ENCODE measurements at regions not wholly inside any gene's neighbourhood (a gene's known extent, or its start where the extent isn't known, plus 50 kb on each side); places are given as distances from the start of the nearest gene placed in this dataset.

GRCh38 chr14:26995301-26995700 lies 397.5 kb upstream of the NOVA1 start:
- Histone ChIP-seq H3K4me2 (ENCODE audit: low read length) (no peak overlapping the region), H3F3A (ENCODE audit: control insufficient read depth, insufficient read depth) (no peaks in the 10 kb centered on the region), H3K27me3 (ENCODE audit: control insufficient read depth, low read length) (no peaks in the 10 kb centered on the region), H3K4me3 (ENCODE audit: low read length) (no peak overlapping the region), H3K36me3 (ENCODE audit: control insufficient read depth, low read length) (no peaks in the 10 kb centered on the region), H3K79me2 (ENCODE audit: control insufficient read depth, low read length) (no peaks in the 10 kb centered on the region), H3K9me2 (replicated peaks; ENCODE audit: control insufficient read depth, low read length) (no peaks in the 10 kb centered on the region), H4K20me1 (ENCODE audit: control insufficient read depth, insufficient read depth, low read depth, low read length) (no peaks in the 10 kb centered on the region), H3K9me3 (ENCODE audit: control insufficient read depth, insufficient read depth, low read length) (peaks cover 5% of the 10 kb centered on the region; the same call in 1 of the 2 replicates), H3K4me1 (ENCODE audit: control insufficient read depth, low read length) (no peaks in the 10 kb centered on the region), H3K27ac (ENCODE audit: low read depth, low read length) (no peak overlapping the region)
- no peak for TF ChIP-seq EZH2phosphoT487 (IDR thresholded peaks at IDR 0.05; ENCODE audit: borderline replicate concordance, low read length)

GRCh38 chr14:26996246-26996645 lies 398.4 kb upstream of the NOVA1 start:
- Histone ChIP-seq H3K4me3 (ENCODE audit: low read length) (no peak overlapping the region), H3K4me2 (ENCODE audit: low read length) (no peak overlapping the region)

DNA sequence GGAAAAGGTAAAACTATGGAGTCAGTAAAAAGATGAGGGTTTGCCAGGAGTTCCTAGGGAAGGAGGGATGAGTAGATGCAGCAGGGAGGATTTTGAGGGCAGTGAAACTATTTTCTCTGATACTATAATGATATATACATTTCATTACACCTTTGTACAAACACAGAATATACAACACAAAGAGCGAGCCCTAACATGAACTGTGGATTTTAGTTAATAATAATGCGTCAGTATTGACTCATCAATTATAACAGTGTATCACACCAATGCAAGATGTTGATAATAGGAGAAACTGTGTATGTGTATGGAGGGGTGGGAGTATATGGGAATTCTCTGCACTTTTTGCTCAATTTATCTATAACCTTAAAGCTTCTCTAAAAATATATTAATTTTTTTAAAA lies 404.3 kb upstream of the NOVA1 start:
- Histone ChIP-seq H3K4me3 (ENCODE audit: low read length) (no peak overlapping the region), H3K36me3 (ENCODE audit: control insufficient read depth, low read length) (no peaks in the 10 kb centered on the region), H3K9me3 (ENCODE audit: control insufficient read depth, insufficient read depth, low read length) (no peaks in the 10 kb centered on the region), H3K27me3 (ENCODE audit: control insufficient read depth, low read length) (no peaks in the 10 kb centered on the region), H3K4me2 (ENCODE audit: low read length) (no peak overlapping the region), H3F3A (ENCODE audit: control insufficient read depth, insufficient read depth) (no peaks in the 10 kb centered on the region), H3K9me2 (replicated peaks; ENCODE audit: control insufficient read depth, low read length) (no peaks in the 10 kb centered on the region), H3K4me1 (ENCODE audit: control insufficient read depth, low read length) (no peaks in the 10 kb centered on the region), H3K27ac (ENCODE audit: low read depth, low read length) (no peak overlapping the region), H3K79me2 (ENCODE audit: control insufficient read depth, low read length) (no peaks in the 10 kb centered on the region), H4K20me1 (ENCODE audit: control insufficient read depth, insufficient read depth, low read depth, low read length) (no peaks in the 10 kb centered on the region)
- TF ChIP-seq, protein P1, sequence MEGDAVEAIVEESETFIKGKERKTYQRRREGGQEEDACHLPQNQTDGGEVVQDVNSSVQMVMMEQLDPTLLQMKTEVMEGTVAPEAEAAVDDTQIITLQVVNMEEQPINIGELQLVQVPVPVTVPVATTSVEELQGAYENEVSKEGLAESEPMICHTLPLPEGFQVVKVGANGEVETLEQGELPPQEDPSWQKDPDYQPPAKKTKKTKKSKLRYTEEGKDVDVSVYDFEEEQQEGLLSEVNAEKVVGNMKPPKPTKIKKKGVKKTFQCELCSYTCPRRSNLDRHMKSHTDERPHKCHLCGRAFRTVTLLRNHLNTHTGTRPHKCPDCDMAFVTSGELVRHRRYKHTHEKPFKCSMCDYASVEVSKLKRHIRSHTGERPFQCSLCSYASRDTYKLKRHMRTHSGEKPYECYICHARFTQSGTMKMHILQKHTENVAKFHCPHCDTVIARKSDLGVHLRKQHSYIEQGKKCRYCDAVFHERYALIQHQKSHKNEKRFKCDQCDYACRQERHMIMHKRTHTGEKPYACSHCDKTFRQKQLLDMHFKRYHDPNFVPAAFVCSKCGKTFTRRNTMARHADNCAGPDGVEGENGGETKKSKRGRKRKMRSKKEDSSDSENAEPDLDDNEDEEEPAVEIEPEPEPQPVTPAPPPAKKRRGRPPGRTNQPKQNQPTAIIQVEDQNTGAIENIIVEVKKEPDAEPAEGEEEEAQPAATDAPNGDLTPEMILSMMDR (IDR thresholded peaks at IDR 0.05; ENCODE audit: low read depth, low read length, poor library complexity, severe bottlenecking), result no peak

More at GRCh38 chr14:26996246-26996645, 398.4 kb upstream of the NOVA1 start:
- no peaks in the 10 kb centered on the region for H3F3A ChIP-seq (ENCODE audit: control insufficient read depth, insufficient read depth)
- no peaks in the 10 kb centered on the region for H3K79me2 ChIP-seq (ENCODE audit: control insufficient read depth, low read length)
- no peaks in the 10 kb centered on the region for H4K20me1 ChIP-seq (ENCODE audit: control insufficient read depth, insufficient read depth, low read depth, low read length)
- no peaks in the 10 kb centered on the region for H3K27me3 ChIP-seq (ENCODE audit: control insufficient read depth, low read length)
- TF ChIP-seq EZH2phosphoT487 (IDR thresholded peaks at IDR 0.05; ENCODE audit: borderline replicate concordance, low read length), result no peak
- TF ChIP-seq, protein P1 (IDR thresholded peaks at IDR 0.05; ENCODE audit: low read depth, low read length, poor library complexity, severe bottlenecking), result no peak
- no peaks in the 10 kb centered on the region for H3K4me1 ChIP-seq (ENCODE audit: control insufficient read depth, low read length)
- peaks cover 5% of the 10 kb centered on the region; the same call in 1 of the 2 replicates for H3K9me3 ChIP-seq (ENCODE audit: control insufficient read depth, insufficient read depth, low read length)
- no peaks in the 10 kb centered on the region for H3K36me3 ChIP-seq (ENCODE audit: control insufficient read depth, low read length)
- H3K27ac ChIP-seq (ENCODE audit: low read depth, low read length), result no peak overlapping the region
- H3K9me2 ChIP-seq (replicated peaks; ENCODE audit: control insufficient read depth, low read length), result no peaks in the 10 kb centered on the region

- TF ChIP-seq, protein P1 (IDR thresholded peaks at IDR 0.05; ENCODE audit: low read depth, low read length, poor library complexity, severe bottlenecking), result no peak
- no peak for TF ChIP-seq EZH2phosphoT487 (IDR thresholded peaks at IDR 0.05; ENCODE audit: borderline replicate concordance, low read length)
- H3F3A ChIP-seq (ENCODE audit: control insufficient read depth, insufficient read depth), result no peaks in the 10 kb centered on the region
- no peaks in the 10 kb centered on the region for H3K27me3 ChIP-seq (ENCODE audit: control insufficient read depth, low read length)
- no peak overlapping the region for H3K4me3 ChIP-seq (ENCODE audit: low read length)
- no peaks in the 10 kb centered on the region; the same call in 1 of the 2 replicates for H3K9me3 ChIP-seq (ENCODE audit: control insufficient read depth, insufficient read depth, low read length)
- no peaks in the 10 kb centered on the region for H4K20me1 ChIP-seq (ENCODE audit: control insufficient read depth, insufficient read depth, low read depth, low read length)
- H3K9me2 ChIP-seq (replicated peaks; ENCODE audit: control insufficient read depth, low read length), result no peaks in the 10 kb centered on the region
- no peak overlapping the region for H3K27ac ChIP-seq (ENCODE audit: low read depth, low read length)
- H3K79me2 ChIP-seq (ENCODE audit: control insufficient read depth, low read length), result no peaks in the 10 kb centered on the region
- no peaks in the 10 kb centered on the region for H3K36me3 ChIP-seq (ENCODE audit: control insufficient read depth, low read length)
- no peak overlapping the region for H3K4me2 ChIP-seq (ENCODE audit: low read length)
- no peaks in the 10 kb centered on the region for H3K4me1 ChIP-seq (ENCODE audit: control insufficient read depth, low read length)
Measured at GRCh38 chr14:27006570-27006969, 408.7 kb upstream of the NOVA1 start.

All from DOHH2 (cell line).